HUES64 (cell line): ENCODE measurements at regions not wholly inside any gene's neighbourhood (a gene's known extent, or its start where the extent isn't known, plus 50 kb on each side); places are given as distances from the start of the nearest gene placed in this dataset.

Experiments used
- H3K27ac ChIP-seq: 2 replicates; pipeline ENCODE4 v1.7.0; 2013; ENCODE audit warnings: low read depth, low read length, inconsistent platforms
- H3K27me3 ChIP-seq: 2 replicates; pipeline ENCODE4 v1.6.1; 2013; ENCODE audit warnings: mild to moderate bottlenecking, low read length; ENCODE audit not compliant: insufficient read depth
- H3K36me3 ChIP-seq: 2 replicates; pipeline ENCODE4 v1.6.1; 2013; ENCODE audit warnings: mild to moderate bottlenecking, low read length; ENCODE audit not compliant: insufficient read depth
- H3K4me1 ChIP-seq: 2 replicates; pipeline ENCODE4 v1.6.1; 2013; ENCODE audit warnings: mild to moderate bottlenecking, low read length, moderate library complexity; ENCODE audit not compliant: insufficient read depth
- H3K4me3 ChIP-seq: 2 replicates; pipeline ENCODE4 v1.5.1; 2013; ENCODE audit warnings: mild to moderate bottlenecking, low read length, moderate library complexity
- H3K9ac ChIP-seq: 2 replicates; pipeline ENCODE4 v1.6.1; 2013; ENCODE audit warnings: mild to moderate bottlenecking, low read depth, low read length
- H3K9me3 ChIP-seq: 2 replicates; pipeline ENCODE4 v1.6.1; 2013; ENCODE audit warnings: low read depth, low read length; ENCODE audit not compliant: insufficient read depth
- WGBS: fragments of 150-250, 120-280 bp; methylation state at CpG from one replicate; pipeline ENCODE4 v1.1.7; 2013; ENCODE audit warnings: missing lambda C conversion rate; 5-methylcytosine and 5-hydroxymethylcytosine counted together

GRCh38 chr4:4808086-4808485, 51.4 kb upstream of the MSX1 start:
- no peak overlapping the region for H3K4me3 ChIP-seq
- H3K36me3 ChIP-seq = no peaks in the 10 kb centered on the region
- H3K9ac ChIP-seq = no peak overlapping the region
- no peaks in the 10 kb centered on the region for H3K9me3 ChIP-seq
- no peaks in the 10 kb centered on the region for H3K4me1 ChIP-seq
- WGBS = 97% methylated on average over 3 of the region's 4 CpGs
- H3K27ac ChIP-seq = no peak overlapping the region
- H3K27me3 ChIP-seq = peaks cover 10% of the 10 kb centered on the region; the same call in 1 of the 2 replicates

GRCh38 chr4:4805887-4806286, 53.6 kb upstream of the MSX1 start:
- Histone ChIP-seq H3K9ac (no peak overlapping the region), H3K27ac (no peak overlapping the region), H3K4me3 (no peak overlapping the region), H3K36me3 (no peaks in the 10 kb centered on the region), H3K27me3 (no peaks in the 10 kb centered on the region), H3K9me3 (no peaks in the 10 kb centered on the region), H3K4me1 (no peaks in the 10 kb centered on the region)
- WGBS = 88% methylated on average over 8 of the region's 8 CpGs

GRCh38 chr4:4803912-4804296, 55.6 kb upstream of the MSX1 start:
- no peaks in the 10 kb centered on the region for H3K27me3 ChIP-seq
- no peaks in the 10 kb centered on the region for H3K36me3 ChIP-seq
- H3K4me3 ChIP-seq = no peak overlapping the region
- no peaks in the 10 kb centered on the region for H3K4me1 ChIP-seq
- H3K9ac ChIP-seq = no peak overlapping the region
- no peaks in the 10 kb centered on the region for H3K9me3 ChIP-seq
- WGBS = 93% methylated on average over 2 of the region's 2 CpGs
- H3K27ac ChIP-seq = no peak overlapping the region

DNA sequence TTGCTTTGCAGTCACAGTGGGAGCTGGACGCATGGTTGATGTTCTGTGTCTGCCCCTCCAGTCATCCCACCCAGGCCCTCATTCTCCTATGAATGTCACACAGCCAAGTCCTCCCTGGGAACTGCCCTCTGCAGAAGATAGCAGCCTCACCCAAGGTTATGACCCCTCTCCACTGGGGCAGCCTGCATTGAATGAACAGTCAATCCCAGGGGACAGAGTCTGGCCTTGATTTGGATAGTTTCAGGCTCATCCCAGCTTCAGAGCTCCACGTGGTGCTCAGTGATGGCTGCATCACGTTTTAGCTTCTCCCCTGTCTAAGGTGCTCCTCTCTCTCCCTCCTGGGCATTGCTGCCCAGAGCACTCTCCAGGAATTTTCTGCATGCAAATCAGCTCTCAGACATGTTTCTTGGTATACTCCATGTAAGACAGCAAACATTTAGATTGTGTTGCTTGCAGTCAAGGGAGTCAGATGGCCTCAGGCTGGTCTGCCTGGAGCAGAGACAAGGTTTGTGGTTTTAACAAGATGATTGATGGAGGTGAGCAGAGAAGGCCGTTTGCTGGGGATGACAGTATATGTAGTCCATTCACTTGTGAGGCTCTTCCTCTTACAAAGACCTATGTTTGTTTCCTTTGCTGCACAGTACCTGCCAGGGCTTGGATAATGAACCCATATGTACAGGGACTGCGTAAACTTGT, 56.1 kb upstream of the MSX1 start:
- no peaks in the 10 kb centered on the region for H3K4me1 ChIP-seq
- WGBS = 80% methylated on average over 5 of the region's 5 CpGs

GRCh38 chr4:4800646-4801408, 58.6 kb upstream of the MSX1 start:
- Histone ChIP-seq H3K27ac (no peak overlapping the region), H3K36me3 (no peaks in the 10 kb centered on the region), H3K9me3 (no peaks in the 10 kb centered on the region), H3K4me1 (no peaks in the 10 kb centered on the region), H3K4me3 (no peak overlapping the region), H3K9ac (no peak overlapping the region), H3K27me3 (no peaks in the 10 kb centered on the region)
- WGBS = 96% methylated on average over 4 of the region's 6 CpGs

More for the DNA sequence above, 56.1 kb upstream of the MSX1 start:
- no peak overlapping the region for H3K9ac ChIP-seq
- no peak overlapping the region for H3K27ac ChIP-seq
- no peaks in the 10 kb centered on the region for H3K9me3 ChIP-seq
- H3K36me3 ChIP-seq = no peaks in the 10 kb centered on the region
- H3K4me3 ChIP-seq = no peak overlapping the region
- H3K27me3 ChIP-seq = no peaks in the 10 kb centered on the region

DNA sequence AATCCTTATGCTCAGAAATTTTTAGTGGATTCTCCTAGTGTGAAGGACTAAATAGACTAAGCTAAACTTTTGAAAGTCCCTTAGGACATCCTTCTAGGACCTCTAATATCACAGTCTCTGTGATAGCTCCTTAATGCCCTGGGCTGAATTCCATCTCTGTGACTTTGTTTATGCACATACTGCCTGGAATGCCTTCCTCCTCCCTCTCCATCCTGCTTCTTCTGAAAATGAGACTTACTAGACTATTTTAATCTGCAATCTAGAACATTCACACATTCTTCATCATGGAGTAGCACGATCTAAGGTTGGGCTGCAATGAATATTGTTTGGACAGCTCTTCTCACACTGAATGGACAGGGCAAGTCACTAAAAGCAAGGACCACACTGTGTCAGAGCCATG, 65.0 kb upstream of the MSX1 start:
- H3K9me3 ChIP-seq = peaks cover 4% of the 10 kb centered on the region
- no peaks in the 10 kb centered on the region for H3K36me3 ChIP-seq
- H3K4me1 ChIP-seq = peaks cover 16% of the 10 kb centered on the region; the same call in 1 of the 2 replicates
- no peak overlapping the region for H3K4me3 ChIP-seq
- peaks cover 10% of the 10 kb centered on the region; the same call in 1 of the 2 replicates for H3K27me3 ChIP-seq
- no peak overlapping the region for H3K9ac ChIP-seq
- no peak overlapping the region for H3K27ac ChIP-seq
- 100% methylated on average over 1 of the region's 1 CpG for WGBS

GRCh38 chr4:4792466-4792865, 67.0 kb upstream of the MSX1 start:
- Histone ChIP-seq H3K27ac (no peak overlapping the region), H3K27me3 (peaks cover 10% of the 10 kb centered on the region; the same call in 1 of the 2 replicates), H3K9ac (no peak overlapping the region), H3K9me3 (peaks cover 22% of the 10 kb centered on the region), H3K4me1 (peaks cover 16% of the 10 kb centered on the region; the same call in 1 of the 2 replicates), H3K36me3 (no peaks in the 10 kb centered on the region), H3K4me3 (no peak overlapping the region)
- 84% methylated on average over 4 of the region's 4 CpGs for WGBS

DNA sequence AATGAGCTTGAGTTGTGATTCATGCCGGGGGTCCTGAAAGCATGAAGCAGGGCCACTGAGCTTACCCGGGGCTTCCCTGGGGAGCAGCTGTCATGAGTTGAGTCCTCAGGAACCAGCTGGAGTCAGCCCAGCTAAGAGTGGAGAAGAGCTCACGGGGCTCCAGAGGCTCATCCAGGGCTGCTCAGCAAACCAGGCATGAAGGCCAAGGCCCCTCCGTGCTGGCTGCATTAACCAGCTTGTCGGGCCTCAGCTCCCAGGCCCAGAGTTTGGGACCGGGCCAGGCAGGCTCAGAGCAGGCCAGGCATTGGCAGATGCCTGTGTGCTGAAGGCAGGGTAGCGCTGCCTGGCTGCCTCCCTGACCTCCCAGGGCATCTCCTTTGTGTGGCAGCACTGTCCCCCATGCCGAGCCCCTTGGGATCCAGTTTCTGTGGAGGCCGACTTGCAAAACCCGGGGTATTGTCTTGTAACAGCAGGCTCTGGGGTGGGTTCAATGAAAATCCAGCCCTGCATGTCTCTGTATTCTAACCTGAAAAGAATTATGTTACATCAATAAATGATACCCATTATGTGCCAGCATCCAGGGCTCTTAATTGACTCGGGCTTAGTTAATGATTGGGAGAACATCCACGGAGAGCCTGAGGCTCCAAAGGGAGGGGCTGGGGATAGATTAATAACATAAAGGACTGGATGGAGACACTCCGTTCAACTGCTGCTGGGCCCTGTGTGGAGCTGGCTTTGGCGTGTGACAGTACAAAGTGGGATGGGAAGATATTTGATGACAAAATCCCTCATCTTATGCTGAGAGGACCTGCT, 68.0 kb upstream of the MSX1 start:
- peaks cover 22% of the 10 kb centered on the region for H3K9me3 ChIP-seq
- WGBS = 61% methylated on average over 14 of the region's 14 CpGs
- H3K36me3 ChIP-seq = no peaks in the 10 kb centered on the region
- peaks cover 10% of the 10 kb centered on the region; the same call in 1 of the 2 replicates for H3K27me3 ChIP-seq
- H3K27ac ChIP-seq = peak overlapping the region; percentile 55; the same call in 1 of the 2 replicates
- no peak overlapping the region for H3K9ac ChIP-seq
- peaks cover 16% of the 10 kb centered on the region; the same call in 1 of the 2 replicates for H3K4me1 ChIP-seq
- no peak overlapping the region for H3K4me3 ChIP-seq

DNA sequence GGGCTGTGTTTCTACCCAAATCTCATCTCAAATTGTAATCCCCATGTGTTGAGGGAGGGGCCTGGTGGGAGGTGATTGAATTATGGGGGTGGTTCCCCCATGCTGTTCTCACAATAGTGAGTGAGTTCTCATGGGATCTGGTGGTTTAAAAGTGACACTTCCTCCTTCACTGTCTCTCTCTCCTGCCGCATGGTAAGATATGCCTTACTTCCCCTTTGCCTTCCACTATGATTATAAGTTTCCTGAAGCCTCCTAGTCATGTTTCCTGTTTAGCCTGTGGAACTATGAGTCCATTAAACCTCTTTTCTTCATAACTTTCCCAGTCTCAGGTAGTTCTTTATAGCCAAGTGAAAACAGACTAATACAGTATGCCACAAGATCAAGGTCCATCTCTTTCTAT, 70.0 kb upstream of the MSX1 start:
- peaks cover 22% of the 10 kb centered on the region for H3K9me3 ChIP-seq
- no peak overlapping the region for H3K27ac ChIP-seq
- H3K27me3 ChIP-seq = peaks cover 15% of the 10 kb centered on the region; the same call in 1 of the 2 replicates
- H3K4me3 ChIP-seq = no peak overlapping the region
- H3K9ac ChIP-seq = no peak overlapping the region
- 97% methylated on average over 1 of the region's 1 CpG for WGBS
- peaks cover 21% of the 10 kb centered on the region; the same call in 1 of the 2 replicates for H3K4me1 ChIP-seq
- H3K36me3 ChIP-seq = no peaks in the 10 kb centered on the region

GRCh38 chr4:4788573-4788972, 70.9 kb upstream of the MSX1 start:
- Histone ChIP-seq H3K9me3 (peaks cover 22% of the 10 kb centered on the region), H3K9ac (no peak overlapping the region), H3K36me3 (no peaks in the 10 kb centered on the region), H3K27ac (no peak overlapping the region), H3K4me3 (no peak overlapping the region), H3K27me3 (peaks cover 15% of the 10 kb centered on the region; the same call in 1 of the 2 replicates), H3K4me1 (peaks cover 23% of the 10 kb centered on the region; the same call in 1 of the 2 replicates)

DNA sequence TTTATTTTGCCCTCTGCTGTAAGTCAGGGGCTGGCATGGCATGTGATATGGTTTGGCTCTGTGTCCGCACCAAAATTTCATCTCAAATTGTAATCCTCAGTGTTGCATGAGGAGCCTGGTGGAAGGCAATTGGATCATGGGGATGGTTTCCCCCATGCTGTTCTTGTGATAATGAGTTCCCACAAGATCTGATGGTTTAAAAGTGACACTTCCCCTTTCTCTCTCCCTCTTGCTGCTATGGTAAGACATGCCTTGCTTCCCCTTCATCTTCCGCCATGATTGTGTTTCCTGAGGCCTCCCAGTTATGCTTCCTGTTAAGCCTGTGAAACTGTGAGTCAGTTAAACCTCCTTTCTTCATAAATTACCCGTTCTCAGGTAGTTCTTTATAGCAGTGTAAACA, 72.0 kb upstream of the MSX1 start:
- 91% methylated on average over 3 of the region's 3 CpGs for WGBS
- peaks cover 22% of the 10 kb centered on the region for H3K9me3 ChIP-seq
- H3K4me1 ChIP-seq = peaks cover 23% of the 10 kb centered on the region; the same call in 1 of the 2 replicates
- H3K27me3 ChIP-seq = peaks cover 21% of the 10 kb centered on the region; the same call in 1 of the 2 replicates
- H3K9ac ChIP-seq = no peak overlapping the region
- no peaks in the 10 kb centered on the region for H3K36me3 ChIP-seq
- H3K27ac ChIP-seq = no peak overlapping the region
- H3K4me3 ChIP-seq = no peak overlapping the region
